ENCODE measurements at regions not wholly inside any gene's neighbourhood (a gene's known extent, or its start where the extent isn't known, plus 50 kb on each side); places are given as distances from the start of the nearest gene placed in this dataset.

DNA sequence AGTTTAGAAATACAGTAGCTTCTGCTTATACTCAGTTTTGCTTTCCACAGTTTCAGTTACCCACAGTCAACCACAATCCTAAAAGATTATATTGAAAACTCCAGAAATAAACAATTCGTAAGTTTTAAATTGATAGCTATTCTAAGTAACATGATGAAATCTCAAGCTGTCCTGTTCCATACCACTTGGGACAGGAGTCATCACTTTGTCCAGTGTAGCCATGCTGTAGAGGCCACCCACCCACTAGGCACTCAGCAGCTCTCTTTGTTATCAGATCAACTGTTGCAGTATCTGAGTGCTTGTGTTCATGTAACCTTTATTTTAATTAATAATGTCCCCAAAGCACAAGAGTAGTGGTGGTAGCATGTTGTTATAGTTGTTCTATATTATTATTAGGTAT lies 117.5 kb upstream of the IQCM start:
- Mint-ChIP-seq H3K36me3 (ENCODE audit: low read depth) (no peaks in the 10 kb centered on the region), H3K4me3 (ENCODE audit: unreplicated experiment) (no peak overlapping the region), H3K4me1 (ENCODE audit: low read depth) (no peaks in the 10 kb centered on the region), H3K9me3 (ENCODE audit: low read depth) (peaks cover 9% of the 10 kb centered on the region), H3K27ac (ENCODE audit: unreplicated experiment) (no peak overlapping the region), H3K27me3 (ENCODE audit: low read depth) (no peaks in the 10 kb centered on the region)
- no peak for TF ChIP-seq CTCF (IDR thresholded peaks at IDR 0.05)
- DNase-seq (ENCODE audit: low spot score), result no peak

DNA sequence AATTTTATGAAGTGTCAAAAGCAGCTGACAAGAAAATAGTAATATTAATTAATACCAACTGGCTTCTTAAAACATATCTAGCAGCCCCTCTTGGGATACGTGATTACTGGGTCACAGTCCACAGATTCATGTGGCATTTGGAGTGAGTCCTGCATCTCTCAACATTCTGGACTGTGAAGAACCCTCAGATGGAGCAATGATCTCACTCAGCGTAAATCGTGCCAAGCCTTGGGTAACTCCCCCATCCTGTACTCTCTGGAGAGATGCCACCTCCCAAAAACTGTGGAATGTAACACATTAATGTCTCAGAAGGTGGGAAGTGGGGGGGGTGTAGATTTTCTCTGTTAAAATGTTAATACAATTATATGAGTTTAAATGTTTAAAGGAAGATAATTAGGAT lies 118.2 kb upstream of the IQCM start:
- TF ChIP-seq CTCF (IDR thresholded peaks at IDR 0.05), result no peak
- H3K4me1 Mint-ChIP-seq (ENCODE audit: low read depth), result no peaks in the 10 kb centered on the region
- H3K9me3 Mint-ChIP-seq (ENCODE audit: low read depth), result peaks cover 9% of the 10 kb centered on the region
- no peak overlapping the region for H3K4me3 Mint-ChIP-seq (ENCODE audit: unreplicated experiment)
- no peaks in the 10 kb centered on the region for H3K27me3 Mint-ChIP-seq (ENCODE audit: low read depth)
- no peak overlapping the region for H3K27ac Mint-ChIP-seq (ENCODE audit: unreplicated experiment)
- H3K36me3 Mint-ChIP-seq (ENCODE audit: low read depth), result no peaks in the 10 kb centered on the region
- DNase-seq (ENCODE audit: low spot score), result no peak

DNA sequence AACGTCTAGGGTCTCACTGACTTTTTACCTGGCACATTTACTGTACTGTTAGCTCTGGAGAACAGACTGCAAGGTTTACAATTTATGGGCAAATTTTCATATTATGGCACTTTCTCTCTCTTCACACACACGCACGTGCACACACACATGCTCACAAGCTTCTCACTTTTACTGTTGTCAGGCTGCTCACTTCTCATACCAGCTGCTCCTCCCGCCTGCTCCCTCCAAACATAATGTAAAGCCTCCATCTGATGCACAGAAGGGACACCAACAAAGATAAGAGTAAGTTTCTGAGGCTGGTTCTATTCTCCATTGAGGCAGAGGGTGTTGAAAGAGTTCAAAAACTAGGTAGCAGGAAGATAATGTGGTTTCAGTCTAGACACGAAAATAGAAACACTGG lies 128.9 kb upstream of the DCLK2 start:
- no peaks in the 10 kb centered on the region for H3K36me3 Mint-ChIP-seq (ENCODE audit: low read depth)
- no peaks in the 10 kb centered on the region for H3K27me3 Mint-ChIP-seq (ENCODE audit: low read depth)
- no peak overlapping the region for H3K27ac Mint-ChIP-seq (ENCODE audit: unreplicated experiment)
- no peak for DNase-seq (ENCODE audit: low spot score)
- no peak overlapping the region for H3K4me3 Mint-ChIP-seq (ENCODE audit: unreplicated experiment)
- no peaks in the 10 kb centered on the region for H3K4me1 Mint-ChIP-seq (ENCODE audit: low read depth)
- H3K9me3 Mint-ChIP-seq (ENCODE audit: low read depth), result peaks cover 2% of the 10 kb centered on the region
- no peak for TF ChIP-seq CTCF (IDR thresholded peaks at IDR 0.05)

DNA sequence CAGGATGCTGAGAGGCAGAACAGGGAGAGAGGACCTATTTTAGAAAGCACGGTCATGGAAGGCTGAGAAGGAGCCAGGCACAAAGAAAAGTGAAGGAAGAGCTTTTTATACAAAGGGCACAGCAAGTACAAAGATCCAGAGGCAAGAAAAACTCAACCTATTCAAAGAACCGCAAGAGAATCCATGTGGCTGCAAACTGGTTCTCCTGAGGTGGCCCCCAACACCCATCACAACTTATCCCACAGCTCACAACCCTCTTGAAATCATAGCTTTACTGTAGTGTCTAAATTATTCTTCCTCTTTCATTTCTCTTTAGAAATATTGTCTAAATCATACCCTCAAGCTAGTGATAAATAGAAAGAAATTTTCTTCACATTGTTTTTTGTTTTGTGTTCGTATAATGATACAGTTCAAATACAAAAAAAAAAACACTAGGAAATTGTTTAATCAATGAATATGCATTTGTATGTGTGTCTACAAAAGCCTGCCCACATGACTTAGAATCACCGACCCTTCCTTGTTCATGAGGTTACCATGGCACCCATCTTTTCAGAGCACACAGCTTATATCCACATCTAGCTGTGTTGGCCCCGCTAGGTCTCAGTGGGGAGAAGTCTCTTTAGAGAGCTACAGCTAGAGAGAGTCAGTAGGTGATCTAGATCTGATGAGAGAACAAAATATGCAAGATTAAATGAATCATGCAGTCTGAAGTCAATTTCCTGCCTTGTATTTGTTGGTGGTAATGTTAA lies 126.9 kb upstream of the DCLK2 start:
- H3K9me3 Mint-ChIP-seq (ENCODE audit: low read depth), result no peaks in the 10 kb centered on the region
- H3K4me3 Mint-ChIP-seq (ENCODE audit: unreplicated experiment), result no peak overlapping the region
- H3K27me3 Mint-ChIP-seq (ENCODE audit: low read depth), result no peaks in the 10 kb centered on the region
- no peak for TF ChIP-seq CTCF (IDR thresholded peaks at IDR 0.05)
- H3K27ac Mint-ChIP-seq (ENCODE audit: unreplicated experiment), result no peak overlapping the region
- DNase-seq (ENCODE audit: low spot score), result no peak
- no peaks in the 10 kb centered on the region for H3K36me3 Mint-ChIP-seq (ENCODE audit: low read depth)
- H3K4me1 Mint-ChIP-seq (ENCODE audit: low read depth), result no peaks in the 10 kb centered on the region

DNA sequence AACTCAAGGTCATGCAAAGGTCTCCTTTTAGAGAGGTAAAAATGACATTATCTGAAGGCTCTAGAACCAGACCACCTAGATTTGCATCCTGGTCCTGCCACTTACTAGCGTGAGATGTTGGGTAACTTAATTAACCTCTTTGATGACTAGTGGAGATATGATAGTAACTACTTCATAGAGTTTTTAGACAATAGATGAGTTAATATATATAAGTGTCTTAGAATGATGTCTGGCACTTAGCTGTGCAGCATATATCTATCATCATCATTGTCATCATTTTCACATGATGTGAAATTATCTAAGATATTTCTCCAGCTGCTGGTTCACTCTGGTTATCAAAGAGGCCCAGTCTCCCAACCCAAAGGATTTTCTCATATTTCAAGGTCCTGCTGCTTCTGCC lies 126.1 kb upstream of the DCLK2 start:
- Mint-ChIP-seq H3K27ac (ENCODE audit: unreplicated experiment) (no peak overlapping the region), H3K4me3 (ENCODE audit: unreplicated experiment) (no peak overlapping the region), H3K4me1 (ENCODE audit: low read depth) (no peaks in the 10 kb centered on the region), H3K27me3 (ENCODE audit: low read depth) (no peaks in the 10 kb centered on the region), H3K36me3 (ENCODE audit: low read depth) (no peaks in the 10 kb centered on the region), H3K9me3 (ENCODE audit: low read depth) (no peaks in the 10 kb centered on the region)
- DNase-seq (ENCODE audit: low spot score), result no peak
- no peak for TF ChIP-seq CTCF (IDR thresholded peaks at IDR 0.05)
